Activated CD4-positive, alpha-beta T cell treated with anti-CD3 and anti-CD28 coated beads for 4 hours (primary cell): ENCODE measurements at regions not wholly inside any gene's neighbourhood (a gene's known extent, or its start where the extent isn't known, plus 50 kb on each side); places are given as distances from the start of the nearest gene placed in this dataset.

Experiments
- DNase-seq, 2 donors: peaks; one replicate each; pipeline ENCODE4 v3.0.0-alpha.2; 2020

GRCh38 chr2:128403814-128404708 is 85.4 kb upstream of the HS6ST1 start:
- no peak for DNase-seq

GRCh38 chr2:128404709-128405466 is 86.2 kb upstream of the HS6ST1 start:
- DNase-seq = no peak

GRCh38 chr2:128405467-128405900 is 86.8 kb upstream of the HS6ST1 start:
- DNase-seq = no peak

DNA sequence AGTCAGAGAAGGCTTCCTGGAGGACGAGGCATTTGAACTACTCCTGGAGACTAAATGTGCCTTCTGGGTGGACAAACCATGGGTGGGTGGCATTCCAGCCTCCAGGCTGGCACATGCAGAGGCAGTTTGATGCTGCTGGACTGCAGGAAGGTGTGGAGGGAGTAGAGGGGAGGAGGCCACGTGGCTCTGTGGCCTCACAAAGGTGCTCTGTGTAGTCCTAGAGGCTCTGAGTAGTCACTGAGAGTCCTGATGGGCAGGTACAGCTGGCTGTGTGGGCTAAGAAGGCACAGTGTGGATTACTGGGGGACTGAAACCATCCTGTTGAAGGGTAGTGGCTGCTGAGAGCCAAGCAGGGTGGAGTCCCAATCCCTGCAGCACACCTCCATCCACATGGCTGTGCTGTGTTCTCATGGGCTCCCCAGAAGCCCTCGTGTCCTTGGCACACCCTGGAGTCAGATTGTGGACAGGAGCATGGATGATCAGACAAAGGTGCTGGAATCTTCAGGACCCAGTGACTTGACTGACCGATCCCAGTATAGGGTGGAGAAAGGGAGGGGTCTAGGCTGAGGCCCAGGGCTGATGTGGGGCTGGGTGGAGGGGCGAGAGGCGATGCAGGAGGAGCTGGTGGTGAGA is 87.4 kb upstream of the HS6ST1 start:
- DNase-seq = no peak

DNA sequence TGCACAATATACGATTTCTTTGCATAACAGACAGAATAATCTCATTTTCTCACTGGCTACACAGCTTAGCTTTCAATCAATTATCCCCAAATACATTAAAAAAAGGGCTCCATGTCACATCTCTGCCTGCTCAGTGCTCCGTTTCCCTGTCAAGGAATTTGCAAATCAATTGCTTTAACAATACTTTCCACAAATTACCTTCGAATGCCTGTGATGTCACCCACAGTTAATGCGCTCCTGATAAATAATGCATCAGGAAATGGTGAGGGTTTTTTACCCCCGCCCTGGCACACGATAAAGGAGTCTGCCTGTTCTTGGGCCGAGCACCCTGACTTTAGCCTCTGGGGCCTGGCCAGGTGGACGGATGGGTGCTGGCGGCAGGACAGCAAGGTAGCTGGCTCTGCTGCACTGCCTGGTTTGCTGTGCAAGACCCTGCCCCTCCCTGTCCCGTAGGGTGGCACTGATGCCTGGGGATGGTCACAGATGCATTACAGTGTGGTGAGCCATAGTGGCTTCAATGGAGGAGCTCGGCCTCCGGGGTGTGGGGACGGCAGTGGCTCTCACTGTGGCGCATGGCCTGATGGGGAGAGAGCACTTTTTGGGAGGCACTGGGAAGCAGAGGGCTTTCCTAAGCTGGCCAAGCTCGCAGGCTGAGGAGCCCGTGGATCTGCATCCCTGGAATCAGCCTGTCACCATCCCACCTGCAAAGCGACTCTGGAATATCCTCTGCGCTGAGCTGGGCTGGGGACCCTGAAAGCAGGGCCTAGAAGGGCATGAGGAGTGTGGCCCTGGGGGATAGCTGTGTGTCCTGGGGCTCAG is 88.3 kb upstream of the HS6ST1 start:
- DNase-seq = no peak

DNA sequence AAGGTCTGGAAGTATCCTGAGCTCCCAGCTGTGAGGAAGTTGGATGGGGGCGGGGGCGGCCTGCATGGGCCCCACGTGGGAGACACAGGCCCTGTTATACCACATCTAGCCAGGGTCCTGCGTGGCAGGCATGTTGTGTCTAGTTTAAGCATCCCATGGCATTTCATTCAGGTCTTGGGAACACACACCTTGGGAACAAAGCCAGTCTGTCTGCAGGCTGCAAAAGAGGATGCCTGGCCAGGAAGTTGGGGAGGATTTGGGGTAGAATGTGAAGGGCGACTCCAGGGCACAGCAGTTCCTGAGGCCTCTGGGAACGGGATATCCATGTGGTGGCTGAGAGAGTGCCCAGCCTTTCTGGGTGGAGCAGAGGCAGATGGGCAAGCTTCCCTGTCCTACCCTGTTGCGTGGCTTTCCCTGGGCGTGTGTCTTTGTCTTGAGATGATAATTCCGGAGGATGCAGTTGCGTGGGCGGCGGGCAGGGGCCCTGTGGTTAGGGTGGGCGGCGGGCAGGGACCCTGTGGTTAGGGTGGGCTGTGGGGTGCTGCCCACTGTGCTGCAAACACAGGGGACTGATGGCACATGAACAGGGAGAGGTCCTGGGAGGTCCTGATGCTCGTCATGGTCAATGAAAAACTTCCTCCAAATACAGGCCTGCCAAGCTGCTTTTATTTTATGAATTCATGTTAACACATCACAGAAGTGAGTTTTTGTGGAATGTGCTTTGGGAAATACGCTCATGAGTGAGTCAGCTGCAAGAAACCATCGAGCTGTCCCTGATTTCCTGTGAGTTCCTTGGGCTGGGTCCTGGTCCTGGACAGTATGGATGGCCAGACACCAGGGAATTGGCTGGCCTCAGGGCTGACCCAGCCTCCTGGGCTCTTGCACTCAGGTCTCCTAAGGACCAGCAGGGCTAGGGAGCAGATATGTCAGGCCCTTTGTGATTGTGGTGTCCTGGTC is 90.0 kb upstream of the HS6ST1 start:
- no peak for DNase-seq

- DNase-seq = no peak
Observed at GRCh38 chr2:128409326-128410034, 90.8 kb upstream of the HS6ST1 start.

DNA sequence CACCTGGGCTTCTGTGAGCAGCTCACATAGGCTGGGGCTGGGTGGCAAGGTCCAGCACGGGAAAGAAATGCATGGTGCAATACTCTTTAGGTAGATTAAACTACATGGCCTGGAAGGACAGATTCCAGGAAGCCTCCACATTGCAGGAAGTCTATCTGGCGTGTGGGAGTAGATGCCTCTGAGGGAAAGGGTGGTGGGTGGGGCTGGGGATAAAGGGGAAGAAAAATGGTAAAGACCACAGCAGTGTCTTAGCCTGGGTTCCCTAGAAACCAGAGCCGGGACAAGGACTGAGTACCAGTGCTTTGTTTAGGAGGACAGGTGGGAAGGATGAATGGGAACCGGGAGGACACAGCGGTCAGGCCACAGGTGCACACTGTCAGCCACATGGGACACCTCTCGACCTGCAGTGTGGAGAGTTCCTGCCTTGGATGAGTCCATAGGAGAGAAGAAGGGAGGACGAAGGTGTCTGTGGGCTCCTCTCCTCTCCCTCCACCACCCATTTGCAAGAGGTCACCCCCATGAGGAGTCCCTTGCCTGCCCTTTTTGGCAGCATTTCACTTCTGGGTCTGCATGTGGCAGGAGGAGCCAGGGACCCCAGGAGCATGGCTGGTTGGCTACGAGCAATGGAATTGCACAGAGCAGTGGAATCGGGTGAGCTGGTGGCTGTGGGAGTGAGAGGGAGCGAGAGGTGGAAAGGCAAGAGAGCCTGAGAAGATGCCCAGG is 91.5 kb upstream of the HS6ST1 start:
- DNase-seq = no peak

- no peak for DNase-seq
Observed at GRCh38 chr2:128410758-128411215, 92.1 kb upstream of the HS6ST1 start.

DNA sequence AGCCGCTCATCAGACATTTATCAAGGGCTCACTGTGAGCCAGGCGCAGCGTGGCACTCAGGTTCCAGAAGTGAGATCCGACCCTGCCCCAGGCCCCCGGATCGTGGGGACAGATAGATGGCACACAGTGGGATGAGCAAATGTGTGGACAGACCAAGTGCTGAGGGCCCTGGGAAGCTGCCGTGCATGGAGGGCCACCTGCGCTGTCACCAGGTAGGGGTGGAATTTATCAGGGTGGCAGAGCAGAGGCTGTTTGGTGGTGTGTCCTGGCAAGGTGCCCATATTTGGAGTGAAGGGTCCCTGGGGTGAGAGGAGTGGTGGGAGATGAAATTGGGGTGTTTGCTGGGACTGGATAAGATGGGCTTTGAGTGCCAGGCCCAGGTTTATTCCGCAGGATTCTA is 92.8 kb upstream of the HS6ST1 start:
- no peak for DNase-seq

DNA sequence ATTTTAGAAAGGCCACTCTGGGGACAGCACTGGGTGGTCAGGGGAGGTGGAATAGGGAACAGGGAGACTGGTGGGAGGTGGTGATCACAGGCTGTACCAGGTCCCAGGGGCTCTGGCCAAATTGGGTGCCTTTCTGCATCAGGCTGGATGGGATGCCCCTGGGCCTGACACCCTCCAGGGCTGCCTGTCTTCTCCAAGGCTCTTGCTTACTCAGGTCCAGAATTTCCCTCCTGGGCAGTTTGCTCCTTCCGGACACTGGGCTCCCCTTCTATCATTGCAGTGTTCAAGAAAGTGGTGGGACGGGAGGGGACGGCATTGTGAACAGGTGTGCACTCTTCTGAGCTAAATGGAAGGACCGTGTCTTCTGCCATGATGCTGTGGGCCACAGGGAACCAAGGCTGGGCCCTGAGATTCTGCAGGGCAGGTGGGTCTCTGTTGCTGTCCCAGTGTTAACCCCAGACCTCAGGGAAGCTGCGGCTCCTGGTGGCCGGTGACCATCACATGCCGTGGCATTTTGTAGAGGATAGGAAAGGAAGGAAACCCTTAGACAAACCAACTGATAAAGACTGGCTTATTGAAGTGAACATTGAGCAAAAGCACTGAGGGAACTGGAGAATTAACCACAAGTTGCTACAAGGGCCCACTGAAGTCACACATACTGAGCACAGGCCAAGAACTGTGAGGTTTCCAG is 93.7 kb upstream of the HS6ST1 start:
- no peak for DNase-seq

GRCh38 chr2:128413014-128413717 is 94.5 kb upstream of the HS6ST1 start:
- DNase-seq = no peak

- DNase-seq = no peak
Observed at GRCh38 chr2:128413718-128414341, 95.2 kb upstream of the HS6ST1 start.

- no peak for DNase-seq
Observed at GRCh38 chr2:128414351-128414750, 95.7 kb upstream of the HS6ST1 start.

DNA sequence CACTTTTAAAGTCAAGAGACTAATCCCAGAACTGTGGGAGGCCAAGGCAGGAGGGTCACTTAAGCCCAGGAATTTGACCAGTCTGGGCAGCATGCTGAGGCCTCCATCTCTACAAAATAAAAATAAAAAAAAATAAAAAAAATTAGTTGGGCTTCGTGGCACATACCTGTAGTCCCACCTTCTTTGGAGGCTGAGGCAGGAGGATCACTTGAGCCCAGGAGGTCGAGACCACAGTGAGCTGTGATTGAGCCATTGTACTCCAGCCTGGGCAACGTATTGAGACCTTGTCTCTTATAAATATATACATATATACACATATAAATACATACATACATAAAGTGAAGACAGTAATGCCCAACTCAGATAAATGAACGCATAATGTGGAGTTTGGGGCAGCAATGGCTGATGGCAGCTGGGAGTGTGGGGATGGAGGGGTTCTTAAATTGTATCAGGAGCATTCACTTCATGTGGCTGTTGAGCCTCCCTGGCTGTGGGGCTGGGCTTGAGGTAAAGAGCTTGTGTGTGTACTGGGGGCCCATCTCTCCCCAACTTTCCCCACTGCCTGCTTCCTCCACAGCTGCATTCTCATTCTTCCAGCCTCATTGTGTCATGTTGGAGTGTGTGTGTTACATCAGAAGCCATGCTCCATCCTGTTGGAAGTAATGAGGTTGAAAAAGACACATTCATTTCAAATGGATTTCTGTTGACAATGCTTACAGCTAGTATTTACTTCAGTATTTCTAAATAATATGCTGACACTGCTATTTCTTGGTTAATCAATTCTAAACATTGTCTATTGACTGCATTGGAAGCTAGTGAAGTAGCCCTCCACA is 96.5 kb upstream of the HS6ST1 start:
- DNase-seq = no peak

- DNase-seq = no peak
Observed at GRCh38 chr2:128415779-128416061, 97.1 kb upstream of the HS6ST1 start.

- DNase-seq = no peak
Observed at GRCh38 chr2:128416109-128416785, 97.6 kb upstream of the HS6ST1 start.
